Lower leg skin (tissue), 4 donors: ENCODE measurements at regions not wholly inside any gene's neighbourhood (a gene's known extent, or its start where the extent isn't known, plus 50 kb on each side); places are given as distances from the start of the nearest gene placed in this dataset.
"Not testable (repeated sequence)": the region's sequence is repeated elsewhere in the genome, so short reads cannot be mapped to it uniquely, and the experiment has no call there.

ENCODE experiments used
- DNase-seq, 2 donors: peaks; one replicate each; pipeline ENCODE4 v3.0.0-alpha.2; 2019; ENCODE audit warnings: low spot score in 2 of 2
- H3K4me3 ChIP-seq: fragments of 200-600 bp; sonication (generic); 2 replicates; pipeline ENCODE4 v1.5.1; 2017; ENCODE audit warnings: mild to moderate bottlenecking, low read depth; ENCODE audit not compliant: poor library complexity, severe bottlenecking
- CTCF ChIP-seq, 3 donors: fragments of 450-650 bp; IDR thresholded peaks; one replicate each; pipeline ENCODE4 v1.5.1; 2016; ENCODE audit warnings: antibody characterized with exemption in 3 of 3, mild to moderate bottlenecking in 3 of 3, moderate library complexity in 2 of 3
- POLR2A ChIP-seq, 2 donors: fragments of 450-650 bp; IDR thresholded peaks; one replicate each; pipeline ENCODE4 v1.6.1; 2016 to 2017; ENCODE audit warnings: antibody characterized with exemption in 2 of 2, mild to moderate bottlenecking in 1 of 2, moderate library complexity in 1 of 2
- WGBS, 2 donors: methylation state at CpG; one replicate each; pipeline ENCODE4 v1.1.5; 2018; 5-methylcytosine and 5-hydroxymethylcytosine counted together
- intact Hi-C: fragments of 100-400 bp; cut with DNase I; formaldehyde crosslinking; loops from one replicate; pipeline ENCODE4 v1.15.0; 2023; ENCODE audit warnings: low total_unique reads

- intact Hi-C loops: no loop called here
- H3K4me3 ChIP-seq: no peak overlapping the region
- 98 to 100% methylated on average over 2 of the region's 2 CpGs for WGBS, 2 donors
- TF ChIP-seq CTCF (IDR thresholded peaks at IDR 0.05) (no peak), POLR2A (IDR thresholded peaks at IDR 0.05) (no peak)
- DNase-seq: no peak
Observed at GRCh38 chr1:185432948-185433347, 115.9 kb upstream of the IVNS1ABP start.

GRCh38 chr1:185431612-185432011, 114.6 kb upstream of the IVNS1ABP start:
- TF ChIP-seq POLR2A (IDR thresholded peaks at IDR 0.05): no peak
- TF ChIP-seq CTCF (IDR thresholded peaks at IDR 0.05): no peak
- H3K4me3 ChIP-seq: no peak overlapping the region
- 78 to 85% methylated on average over 5 of the region's 5 CpGs for WGBS, 2 donors
- intact Hi-C loops: no loop called here
- no peak for DNase-seq

GRCh38 chr1:185429668-185430067, 112.6 kb upstream of the IVNS1ABP start:
- H3K4me3 ChIP-seq, intact Hi-C loops, DNase-seq: not testable (repeated sequence)
- 92 to 97% methylated on average over 1 of the region's 1 CpG for WGBS, 2 donors

GRCh38 chr1:185427776-185428175, 110.7 kb upstream of the IVNS1ABP start:
- TF ChIP-seq CTCF (IDR thresholded peaks at IDR 0.05) (no peak), POLR2A (IDR thresholded peaks at IDR 0.05) (no peak)
- DNase-seq: no peak
- intact Hi-C loops: no loop called here
- no peak overlapping the region for H3K4me3 ChIP-seq
- 63 to 67% methylated on average over 3 of the region's 3 CpGs for WGBS, 2 donors

GRCh38 chr1:185427264-185427663, 110.2 kb upstream of the IVNS1ABP start:
- no peak for TF ChIP-seq CTCF (IDR thresholded peaks at IDR 0.05)
- no peak for TF ChIP-seq POLR2A (IDR thresholded peaks at IDR 0.05)

GRCh38 chr1:185426848-185427247, 109.8 kb upstream of the IVNS1ABP start:
- H3K4me3 ChIP-seq: no peak overlapping the region
- WGBS, 2 donors: 43 to 55% methylated on average over 5 of the region's 5 CpGs
- DNase-seq: peak in 1 of 2 donors; percentile 53
- TF ChIP-seq POLR2A (IDR thresholded peaks at IDR 0.05): no peak
- TF ChIP-seq CTCF (IDR thresholded peaks at IDR 0.05): no peak
- intact Hi-C loops: no loop called here

More at GRCh38 chr1:185427264-185427663, 110.2 kb upstream of the IVNS1ABP start:
- intact Hi-C loops: no loop called here
- no peak for DNase-seq
- H3K4me3 ChIP-seq: no peak overlapping the region
- 26 to 32% methylated on average over 2 of the region's 2 CpGs for WGBS, 2 donors
